WTC11 (cell line): ENCODE measurements at regions not wholly inside any gene's neighbourhood (a gene's known extent, or its start where the extent isn't known, plus 50 kb on each side); places are given as distances from the start of the nearest gene placed in this dataset.

ENCODE experiments used
- ATAC-seq: fragments of 200-7000 bp; cut with Tn5 transposase; 2 replicates; pipeline ENCODE4 v1.10.0; 2021; ENCODE audit warnings: mild to moderate bottlenecking, moderate library complexity
- CTCF ChIA-PET: fragments of 300-600 bp; sonication (Branson Sonifier 250); formaldehyde crosslinking; loops from one replicate; lab custom pipeline; 2021; ENCODE audit warnings: antibody characterized with exemption; lab: Charles Lee
- POLR2A ChIA-PET: fragments of 350-600 bp; sonication (Branson Sonifier 250); formaldehyde crosslinking; loops from one replicate; lab custom pipeline; 2021; ENCODE audit warnings: antibody characterized with exemption; lab: Charles Lee
- DNase-seq: peaks from one replicate; pipeline ENCODE4 v3.0.0; 2021; ENCODE audit warnings: low spot score
- H3K27ac Mint-ChIP-seq: 2 replicates; pipeline ENCODE4 v1.8.0; 2021; ENCODE audit warnings: mixed read lengths
- H3K27me3 Mint-ChIP-seq: 2 replicates; pipeline ENCODE4 v1.8.0; 2021; ENCODE audit warnings: low read depth, mild to moderate bottlenecking, moderate library complexity, mixed read lengths
- H3K36me3 Mint-ChIP-seq: 2 replicates; pipeline ENCODE4 v1.8.0; 2021; ENCODE audit warnings: mixed read lengths
- H3K4me1 Mint-ChIP-seq: 2 replicates; pipeline ENCODE4 v1.8.0; 2022; ENCODE audit warnings: mixed read lengths
- H3K4me3 Mint-ChIP-seq: 2 replicates; pipeline ENCODE4 v1.8.0; 2021; ENCODE audit warnings: mild to moderate bottlenecking, moderate library complexity, mixed read lengths
- H3K9me3 Mint-ChIP-seq: 2 replicates; pipeline ENCODE4 v1.8.0; 2021; ENCODE audit warnings: mixed read lengths
- E2F1 ChIP-seq: sonication (generic); formaldehyde crosslinking; IDR thresholded peaks from 2 replicates; pipeline ENCODE4 v1.8.0; 2022; ENCODE audit warnings: mild to moderate bottlenecking, missing genetic modification reagents
- ERG ChIP-seq: fragments of 250-450 bp; sonication (Bioruptor Pico); IDR thresholded peaks from 2 replicates; pipeline ENCODE4 v1.8.0; 2021; ENCODE audit warnings: mild to moderate bottlenecking
- GABPB1 ChIP-seq: sonication (generic); formaldehyde crosslinking; IDR thresholded peaks from 2 replicates; pipeline ENCODE4 v1.8.1; 2023; ENCODE audit warnings: mild to moderate bottlenecking, missing genetic modification reagents
- KAT7 ChIP-seq: sonication (generic); formaldehyde crosslinking; IDR thresholded peaks from 2 replicates; pipeline ENCODE4 v1.8.1; 2023; ENCODE audit warnings: missing genetic modification reagents, mild to moderate bottlenecking, borderline replicate concordance
- NFATC4 ChIP-seq: fragments of 250-450 bp; sonication (Bioruptor Pico); IDR thresholded peaks from 2 replicates; pipeline ENCODE4 v1.9.0; 2021; ENCODE audit warnings: mild to moderate bottlenecking
- NR2C2 ChIP-seq: sonication (generic); formaldehyde crosslinking; IDR thresholded peaks from 2 replicates; pipeline ENCODE4 v1.8.0; 2022; ENCODE audit warnings: mild to moderate bottlenecking, missing genetic modification reagents
- NR3C1 ChIP-seq: sonication (generic); formaldehyde crosslinking; conservative IDR thresholded peaks from 2 replicates; pipeline ENCODE4 v1.8.1; 2023; ENCODE audit warnings: low read depth, mild to moderate bottlenecking, missing genetic modification reagents
- PRDM15 ChIP-seq: sonication (generic); formaldehyde crosslinking; IDR thresholded peaks from 2 replicates; pipeline ENCODE4 v1.8.0; 2022; ENCODE audit warnings: missing genetic modification reagents
- RELA ChIP-seq: sonication (generic); formaldehyde crosslinking; IDR thresholded peaks from 2 replicates; pipeline ENCODE4 v1.8.1; 2022; ENCODE audit warnings: missing genetic modification reagents, mild to moderate bottlenecking, borderline replicate concordance
- SMAD4 ChIP-seq: sonication (generic); formaldehyde crosslinking; IDR thresholded peaks from 2 replicates; pipeline ENCODE4 v1.8.0; 2022; ENCODE audit warnings: mild to moderate bottlenecking, missing genetic modification reagents
- TP53 ChIP-seq: sonication (generic); formaldehyde crosslinking; IDR thresholded peaks from 2 replicates; pipeline ENCODE4 v1.8.1; 2023; ENCODE audit warnings: mild to moderate bottlenecking, missing genetic modification reagents
- ZNF232 ChIP-seq: sonication (generic); formaldehyde crosslinking; IDR thresholded peaks from 2 replicates; pipeline ENCODE4 v1.8.0; 2022; ENCODE audit warnings: mild to moderate bottlenecking, missing genetic modification reagents
- ZNF317 ChIP-seq: sonication (generic); formaldehyde crosslinking; IDR thresholded peaks from 2 replicates; pipeline ENCODE4 v1.8.1; 2023; ENCODE audit warnings: low read depth, mild to moderate bottlenecking, moderate library complexity, missing genetic modification reagents, borderline replicate concordance
- ZNF423 ChIP-seq: fragments of 250-450 bp; sonication (Bioruptor Pico); IDR thresholded peaks from 2 replicates; pipeline ENCODE4 v2.1.2; 2022; ENCODE audit warnings: mild to moderate bottlenecking, moderate library complexity
- ZNF425 ChIP-seq: fragments of 250-450 bp; sonication (Bioruptor Pico); conservative IDR thresholded peaks from 2 replicates; pipeline ENCODE4 v1.9.0; 2021; ENCODE audit warnings: mild to moderate bottlenecking
- ZNF532 ChIP-seq: fragments of 250-450 bp; sonication (Bioruptor Pico); IDR thresholded peaks from 2 replicates; pipeline ENCODE4 v1.9.0; 2021; ENCODE audit warnings: mild to moderate bottlenecking, borderline replicate concordance
- ZNF671 ChIP-seq: fragments of 250-450 bp; sonication (Bioruptor Pico); IDR thresholded peaks from 2 replicates; pipeline ENCODE4 v1.8.0; 2021; ENCODE audit warnings: mild to moderate bottlenecking
- TF ChIP-seq, protein P1 (sequence below): sonication (generic); formaldehyde crosslinking; conservative IDR thresholded peaks from 2 replicates; pipeline ENCODE4 v1.8.1; 2022; ENCODE audit warnings: mild to moderate bottlenecking, missing genetic modification reagents
- TF ChIP-seq, protein P2 (sequence below): fragments of 250-450 bp; sonication (Bioruptor Pico); IDR thresholded peaks from 2 replicates; pipeline ENCODE4 v1.9.0; 2021; ENCODE audit warnings: moderate library complexity, mild to moderate bottlenecking, inconsistent platforms, borderline replicate concordance
- TF ChIP-seq, protein P3 (sequence below): sonication (generic); formaldehyde crosslinking; IDR thresholded peaks from 2 replicates; pipeline ENCODE4 v1.8.1; 2023; ENCODE audit warnings: mild to moderate bottlenecking, missing genetic modification reagents

DNA sequence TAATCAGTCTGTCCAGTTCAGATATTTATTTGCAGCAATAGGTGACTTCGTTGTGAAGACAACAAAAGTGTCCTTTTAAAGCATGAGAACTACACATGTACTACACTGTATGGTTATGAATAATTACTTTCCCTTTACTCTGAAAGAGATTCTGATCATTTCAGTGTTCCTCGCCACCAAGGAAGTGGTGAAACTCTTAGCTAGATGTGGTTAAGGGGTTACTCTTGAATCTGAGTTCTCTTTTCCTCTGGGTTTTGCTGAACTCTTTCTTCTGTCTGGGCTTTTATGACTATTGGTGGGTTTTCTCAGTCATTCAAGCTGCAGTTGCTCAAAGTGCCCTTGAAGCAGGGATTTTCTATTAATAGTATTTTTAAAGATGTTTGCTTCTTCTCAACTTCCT, 127.9 kb upstream of the SEM1 start:
- CTCF ChIA-PET: no interaction called here
- H3K27me3 Mint-ChIP-seq: no peaks in the 10 kb centered on the region
- TF ChIP-seq ZNF532 (CRISPR knock-in tag): no peak
- TF ChIP-seq PRDM15 (CRISPR knock-in tag): no peak
- TF ChIP-seq NFATC4: no peak
- no peak for TF ChIP-seq ERG (CRISPR knock-in tag)
- TF ChIP-seq ZNF232 (CRISPR knock-in tag): no peak
- TF ChIP-seq KAT7 (CRISPR knock-in tag): no peak
- no peak for TF ChIP-seq ZNF425 (CRISPR knock-in tag)
- TF ChIP-seq ZNF671 (CRISPR knock-in tag): no peak
- no peak for TF ChIP-seq E2F1 (CRISPR knock-in tag)
- TF ChIP-seq GABPB1 (CRISPR knock-in tag): no peak
- TF ChIP-seq, protein P1, sequence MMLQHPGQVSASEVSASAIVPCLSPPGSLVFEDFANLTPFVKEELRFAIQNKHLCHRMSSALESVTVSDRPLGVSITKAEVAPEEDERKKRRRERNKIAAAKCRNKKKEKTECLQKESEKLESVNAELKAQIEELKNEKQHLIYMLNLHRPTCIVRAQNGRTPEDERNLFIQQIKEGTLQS (CRISPR knock-in tag): no peak
- TF ChIP-seq, protein P2, sequence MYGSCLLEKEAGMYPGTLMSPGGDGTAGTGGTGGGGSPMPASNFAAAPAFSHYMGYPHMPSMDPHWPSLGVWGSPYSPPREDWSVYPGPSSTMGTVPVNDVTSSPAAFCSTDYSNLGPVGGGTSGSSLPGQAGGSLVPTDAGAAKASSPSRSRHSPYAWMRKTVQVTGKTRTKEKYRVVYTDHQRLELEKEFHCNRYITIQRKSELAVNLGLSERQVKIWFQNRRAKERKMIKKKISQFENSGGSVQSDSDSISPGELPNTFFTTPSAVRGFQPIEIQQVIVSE (CRISPR knock-in tag): no peak
- TF ChIP-seq ZNF423 (CRISPR knock-in tag): no peak
- TF ChIP-seq SMAD4: no peak
- TF ChIP-seq NR2C2 (CRISPR knock-in tag): no peak
- TF ChIP-seq TP53 (CRISPR knock-in tag): no peak
- TF ChIP-seq NR3C1 (CRISPR knock-in tag): no peak
- no peak for TF ChIP-seq RELA (CRISPR knock-in tag)
- TF ChIP-seq, protein P3, sequence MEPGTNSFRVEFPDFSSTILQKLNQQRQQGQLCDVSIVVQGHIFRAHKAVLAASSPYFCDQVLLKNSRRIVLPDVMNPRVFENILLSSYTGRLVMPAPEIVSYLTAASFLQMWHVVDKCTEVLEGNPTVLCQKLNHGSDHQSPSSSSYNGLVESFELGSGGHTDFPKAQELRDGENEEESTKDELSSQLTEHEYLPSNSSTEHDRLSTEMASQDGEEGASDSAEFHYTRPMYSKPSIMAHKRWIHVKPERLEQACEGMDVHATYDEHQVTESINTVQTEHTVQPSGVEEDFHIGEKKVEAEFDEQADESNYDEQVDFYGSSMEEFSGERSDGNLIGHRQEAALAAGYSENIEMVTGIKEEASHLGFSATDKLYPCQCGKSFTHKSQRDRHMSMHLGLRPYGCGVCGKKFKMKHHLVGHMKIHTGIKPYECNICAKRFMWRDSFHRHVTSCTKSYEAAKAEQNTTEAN (CRISPR knock-in tag): no peak
- no peak for TF ChIP-seq ZNF317 (CRISPR knock-in tag)
- POLR2A ChIA-PET: no interaction called here
- no peaks in the 10 kb centered on the region for H3K36me3 Mint-ChIP-seq
- DNase-seq (no peak), ATAC-seq (no peak)
- no peaks in the 10 kb centered on the region for H3K9me3 Mint-ChIP-seq
- no peak overlapping the region for H3K4me3 Mint-ChIP-seq
- H3K27ac Mint-ChIP-seq: no peak overlapping the region
- no peaks in the 10 kb centered on the region for H3K4me1 Mint-ChIP-seq
